Bone marrow (tissue), 2 donors: ENCODE measurements at regions not wholly inside any gene's neighbourhood (a gene's known extent, or its start where the extent isn't known, plus 50 kb on each side); places are given as distances from the start of the nearest gene placed in this dataset.

Experiments used
- DNase-seq, 2 donors: peaks; one replicate each; lab custom pipeline; 2025; lab: John Stamatoyannopoulos, UW

- DNase-seq: no peak
Measured at GRCh38 chr4:35697210-35697736, 547.0 kb downstream of the ARAP2 start.

GRCh38 chr4:35700663-35701062, 543.7 kb downstream of the ARAP2 start:
- DNase-seq: no peak

- no peak for DNase-seq
Measured at GRCh38 chr4:35709080-35709479, 535.2 kb downstream of the ARAP2 start.

- DNase-seq: no peak
Measured at GRCh38 chr4:35710343-35710742, 534.0 kb downstream of the ARAP2 start.

- DNase-seq: no peak
Measured at GRCh38 chr4:35711127-35711526, 533.2 kb downstream of the ARAP2 start.

GRCh38 chr4:35723973-35724372, 520.3 kb downstream of the ARAP2 start:
- DNase-seq: no peak

- DNase-seq: no peak
Measured at GRCh38 chr4:35725131-35725530, 519.2 kb downstream of the ARAP2 start.

GRCh38 chr4:35730414-35730813, 513.9 kb downstream of the ARAP2 start:
- DNase-seq: no peak

- DNase-seq: no peak
Measured at GRCh38 chr4:35734381-35735098, 509.8 kb downstream of the ARAP2 start.

GRCh38 chr4:35739308-35739707, 505.0 kb downstream of the ARAP2 start:
- no peak for DNase-seq

GRCh38 chr4:35754047-35754446, 490.3 kb downstream of the ARAP2 start:
- no peak for DNase-seq

- no peak for DNase-seq
Measured at GRCh38 chr4:35757836-35758235, 486.5 kb downstream of the ARAP2 start.

- DNase-seq: no peak
Measured at GRCh38 chr4:35760807-35761206, 483.5 kb downstream of the ARAP2 start.

GRCh38 chr4:35771571-35771970, 472.7 kb downstream of the ARAP2 start:
- DNase-seq: no peak

- no peak for DNase-seq
Measured at GRCh38 chr4:35772291-35772690, 472.0 kb downstream of the ARAP2 start.

GRCh38 chr4:35789899-35790574, 454.3 kb downstream of the ARAP2 start:
- DNase-seq: no peak

- DNase-seq: no peak
Measured at GRCh38 chr4:35793045-35793722, 451.1 kb downstream of the ARAP2 start.

GRCh38 chr4:35793766-35794165, 450.5 kb downstream of the ARAP2 start:
- DNase-seq: no peak

GRCh38 chr4:35800669-35801068, 443.6 kb downstream of the ARAP2 start:
- DNase-seq: no peak

- DNase-seq: no peak
Measured at GRCh38 chr4:35802644-35803043, 441.7 kb downstream of the ARAP2 start.

GRCh38 chr4:35818520-35818919, 425.8 kb downstream of the ARAP2 start:
- peak in 1 of 2 donors; percentile 95 for DNase-seq

GRCh38 chr4:35820003-35820402, 424.3 kb downstream of the ARAP2 start:
- DNase-seq: no peak

- DNase-seq: no peak
Measured at GRCh38 chr4:35824231-35824630, 420.1 kb downstream of the ARAP2 start.
